ENCODE measurements at regions not wholly inside any gene's neighbourhood (a gene's known extent, or its start where the extent isn't known, plus 50 kb on each side); places are given as distances from the start of the nearest gene placed in this dataset.

DNA sequence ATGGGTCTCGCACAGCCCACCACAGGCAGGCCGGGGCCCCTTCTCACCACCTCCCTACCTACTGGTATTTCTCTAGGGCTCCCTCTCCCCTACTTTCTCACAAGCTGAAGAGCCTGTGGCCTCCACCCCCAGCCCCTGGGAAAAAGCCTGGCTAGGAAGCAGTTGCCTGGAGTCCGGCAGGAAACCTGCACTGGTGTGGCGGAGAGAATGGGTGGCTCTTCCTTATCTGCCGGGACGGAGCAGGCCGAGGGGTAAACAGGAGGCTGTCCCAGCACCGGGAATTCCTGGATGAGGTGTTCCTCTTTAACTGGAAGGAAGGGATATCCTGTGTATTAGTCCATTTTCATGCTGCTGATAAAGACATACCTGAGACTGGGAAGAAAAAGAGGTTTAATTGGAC is 125.8 kb downstream of the TLR5 start:
- no peak for TF ChIP-seq EZH2 (IDR thresholded peaks at IDR 0.05; ENCODE audit: borderline replicate concordance, low read depth, low read length, severe bottlenecking)
- TF ChIP-seq, protein P1, sequence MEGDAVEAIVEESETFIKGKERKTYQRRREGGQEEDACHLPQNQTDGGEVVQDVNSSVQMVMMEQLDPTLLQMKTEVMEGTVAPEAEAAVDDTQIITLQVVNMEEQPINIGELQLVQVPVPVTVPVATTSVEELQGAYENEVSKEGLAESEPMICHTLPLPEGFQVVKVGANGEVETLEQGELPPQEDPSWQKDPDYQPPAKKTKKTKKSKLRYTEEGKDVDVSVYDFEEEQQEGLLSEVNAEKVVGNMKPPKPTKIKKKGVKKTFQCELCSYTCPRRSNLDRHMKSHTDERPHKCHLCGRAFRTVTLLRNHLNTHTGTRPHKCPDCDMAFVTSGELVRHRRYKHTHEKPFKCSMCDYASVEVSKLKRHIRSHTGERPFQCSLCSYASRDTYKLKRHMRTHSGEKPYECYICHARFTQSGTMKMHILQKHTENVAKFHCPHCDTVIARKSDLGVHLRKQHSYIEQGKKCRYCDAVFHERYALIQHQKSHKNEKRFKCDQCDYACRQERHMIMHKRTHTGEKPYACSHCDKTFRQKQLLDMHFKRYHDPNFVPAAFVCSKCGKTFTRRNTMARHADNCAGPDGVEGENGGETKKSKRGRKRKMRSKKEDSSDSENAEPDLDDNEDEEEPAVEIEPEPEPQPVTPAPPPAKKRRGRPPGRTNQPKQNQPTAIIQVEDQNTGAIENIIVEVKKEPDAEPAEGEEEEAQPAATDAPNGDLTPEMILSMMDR (IDR thresholded peaks at IDR 0.05; ENCODE audit: borderline replicate concordance, extremely low read depth, low read length, poor library complexity, severe bottlenecking) = no peak

All from DND-41 (cell line).